HL-60 (cell line): ENCODE measurements at regions not wholly inside any gene's neighbourhood (a gene's known extent, or its start where the extent isn't known, plus 50 kb on each side); places are given as distances from the start of the nearest gene placed in this dataset.

Experiments
- CTCF ChIP-seq: IDR thresholded peaks from one replicate; pipeline ENCODE4 v1.5.1; 2011; ENCODE audit warnings: low read length, control low read depth, inconsistent platforms; ENCODE audit not compliant: insufficient read depth
- GABPA ChIP-seq: IDR thresholded peaks from 2 replicates; pipeline ENCODE4 v1.6.1; 2012; ENCODE audit warnings: low read depth
- POLR2AphosphoS5 ChIP-seq: IDR thresholded peaks from 2 replicates; pipeline ENCODE4 v1.6.1; 2012; ENCODE audit warnings: low read depth
- TF ChIP-seq, protein P1 (sequence below): IDR thresholded peaks from 2 replicates; pipeline ENCODE4 v1.6.1; 2012; ENCODE audit warnings: low read depth; ENCODE audit not compliant: insufficient replicate concordance

DNA sequence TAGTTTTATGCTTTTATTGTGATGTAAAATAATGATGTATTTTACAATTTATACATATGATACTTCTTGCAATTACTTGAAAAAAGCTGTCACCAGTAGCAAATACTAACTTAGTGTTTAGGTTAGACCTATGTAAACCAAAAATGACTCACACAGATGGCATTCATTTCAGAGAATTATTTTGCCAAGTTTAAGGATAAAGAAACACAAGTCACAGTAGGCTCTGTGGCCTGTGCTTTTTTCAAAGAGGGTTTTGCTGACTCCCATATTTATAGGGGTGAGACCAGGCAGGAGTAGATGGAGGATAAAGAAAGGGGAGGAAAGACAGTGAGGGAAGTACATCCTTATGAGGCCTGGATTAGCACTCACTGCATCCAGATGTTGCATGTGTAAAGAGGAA lies 356.6 kb upstream of the NPAP1 start:
- no peak for TF ChIP-seq CTCF
- TF ChIP-seq GABPA: no peak
- no peak for TF ChIP-seq POLR2AphosphoS5
- TF ChIP-seq, protein P1, sequence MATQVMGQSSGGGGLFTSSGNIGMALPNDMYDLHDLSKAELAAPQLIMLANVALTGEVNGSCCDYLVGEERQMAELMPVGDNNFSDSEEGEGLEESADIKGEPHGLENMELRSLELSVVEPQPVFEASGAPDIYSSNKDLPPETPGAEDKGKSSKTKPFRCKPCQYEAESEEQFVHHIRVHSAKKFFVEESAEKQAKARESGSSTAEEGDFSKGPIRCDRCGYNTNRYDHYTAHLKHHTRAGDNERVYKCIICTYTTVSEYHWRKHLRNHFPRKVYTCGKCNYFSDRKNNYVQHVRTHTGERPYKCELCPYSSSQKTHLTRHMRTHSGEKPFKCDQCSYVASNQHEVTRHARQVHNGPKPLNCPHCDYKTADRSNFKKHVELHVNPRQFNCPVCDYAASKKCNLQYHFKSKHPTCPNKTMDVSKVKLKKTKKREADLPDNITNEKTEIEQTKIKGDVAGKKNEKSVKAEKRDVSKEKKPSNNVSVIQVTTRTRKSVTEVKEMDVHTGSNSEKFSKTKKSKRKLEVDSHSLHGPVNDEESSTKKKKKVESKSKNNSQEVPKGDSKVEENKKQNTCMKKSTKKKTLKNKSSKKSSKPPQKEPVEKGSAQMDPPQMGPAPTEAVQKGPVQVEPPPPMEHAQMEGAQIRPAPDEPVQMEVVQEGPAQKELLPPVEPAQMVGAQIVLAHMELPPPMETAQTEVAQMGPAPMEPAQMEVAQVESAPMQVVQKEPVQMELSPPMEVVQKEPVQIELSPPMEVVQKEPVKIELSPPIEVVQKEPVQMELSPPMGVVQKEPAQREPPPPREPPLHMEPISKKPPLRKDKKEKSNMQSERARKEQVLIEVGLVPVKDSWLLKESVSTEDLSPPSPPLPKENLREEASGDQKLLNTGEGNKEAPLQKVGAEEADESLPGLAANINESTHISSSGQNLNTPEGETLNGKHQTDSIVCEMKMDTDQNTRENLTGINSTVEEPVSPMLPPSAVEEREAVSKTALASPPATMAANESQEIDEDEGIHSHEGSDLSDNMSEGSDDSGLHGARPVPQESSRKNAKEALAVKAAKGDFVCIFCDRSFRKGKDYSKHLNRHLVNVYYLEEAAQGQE: no peak
